ENCODE measurements at regions not wholly inside any gene's neighbourhood (a gene's known extent, or its start where the extent isn't known, plus 50 kb on each side); places are given as distances from the start of the nearest gene placed in this dataset.

DNA sequence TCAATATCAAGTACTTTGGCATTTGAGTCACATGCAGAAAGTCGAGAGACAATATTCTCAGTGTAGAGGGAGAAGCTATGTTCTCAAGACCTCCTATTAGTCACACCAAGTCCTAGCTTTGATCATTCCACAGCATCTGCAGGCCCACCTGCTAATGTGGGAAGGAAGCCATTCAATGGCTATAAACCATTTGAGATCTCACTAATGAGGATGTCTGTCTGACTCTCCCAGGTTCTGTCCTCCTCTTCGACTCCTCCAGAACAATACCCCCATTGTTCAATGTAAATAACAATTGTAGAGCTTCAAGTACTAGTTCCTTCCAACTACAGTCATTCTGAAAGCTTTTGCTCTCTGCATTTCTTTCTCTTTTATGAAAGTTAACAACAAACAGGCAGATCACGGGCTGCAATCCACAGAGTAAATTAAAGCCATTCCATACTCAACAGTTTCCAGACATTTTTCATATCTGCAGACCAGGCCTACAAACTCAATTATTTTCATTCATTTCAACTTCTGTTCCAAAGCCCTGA, 140.2 kb upstream of the EDNRA start:
- CTCF ChIA-PET (ENCODE audit: partially characterized antibody), result interaction anchor here (0.5 to 1.5 kb wide), 5 partner anchors 15 to 487 kb away, joined by 3 to 6 read pairs (median 3); no protein-coding TSS in a partner anchor
- H3K4me2 ChIP-seq (ENCODE audit: insufficient read depth in 1 of 2, low read depth in 2 of 2, low read length in 2 of 2), result no peak overlapping the region
- TF ChIP-seq TEAD4 (IDR thresholded peaks at IDR 0.05; ENCODE audit: low read depth, low read length) (no peak), JUND (IDR thresholded peaks at IDR 0.05; ENCODE audit: low read length) (no peak), RBBP5 (IDR thresholded peaks at IDR 0.05; ENCODE audit: borderline replicate concordance, low read depth, low read length) (no peak), SRF (IDR thresholded peaks at IDR 0.05; ENCODE audit: low read depth, low read length) (no peak), SIX5 (IDR thresholded peaks at IDR 0.05; ENCODE audit: low read depth, low read length) (no peak), EGR1 (IDR thresholded peaks at IDR 0.05; ENCODE audit: borderline replicate concordance, low read depth, low read length) (no peak), RNF2 (IDR thresholded peaks at IDR 0.05; ENCODE audit: borderline replicate concordance, low read depth, low read length, missing control alignments, poor library complexity, severe bottlenecking) (no peak), SP4 (IDR thresholded peaks at IDR 0.05; ENCODE audit: low read length) (no peak), TAF1 (IDR thresholded peaks at IDR 0.05; ENCODE audit: low read depth, low read length) (no peak), USF2 (IDR thresholded peaks at IDR 0.05; ENCODE audit: low read length) (no peak)
- TF ChIP-seq, protein P1, sequence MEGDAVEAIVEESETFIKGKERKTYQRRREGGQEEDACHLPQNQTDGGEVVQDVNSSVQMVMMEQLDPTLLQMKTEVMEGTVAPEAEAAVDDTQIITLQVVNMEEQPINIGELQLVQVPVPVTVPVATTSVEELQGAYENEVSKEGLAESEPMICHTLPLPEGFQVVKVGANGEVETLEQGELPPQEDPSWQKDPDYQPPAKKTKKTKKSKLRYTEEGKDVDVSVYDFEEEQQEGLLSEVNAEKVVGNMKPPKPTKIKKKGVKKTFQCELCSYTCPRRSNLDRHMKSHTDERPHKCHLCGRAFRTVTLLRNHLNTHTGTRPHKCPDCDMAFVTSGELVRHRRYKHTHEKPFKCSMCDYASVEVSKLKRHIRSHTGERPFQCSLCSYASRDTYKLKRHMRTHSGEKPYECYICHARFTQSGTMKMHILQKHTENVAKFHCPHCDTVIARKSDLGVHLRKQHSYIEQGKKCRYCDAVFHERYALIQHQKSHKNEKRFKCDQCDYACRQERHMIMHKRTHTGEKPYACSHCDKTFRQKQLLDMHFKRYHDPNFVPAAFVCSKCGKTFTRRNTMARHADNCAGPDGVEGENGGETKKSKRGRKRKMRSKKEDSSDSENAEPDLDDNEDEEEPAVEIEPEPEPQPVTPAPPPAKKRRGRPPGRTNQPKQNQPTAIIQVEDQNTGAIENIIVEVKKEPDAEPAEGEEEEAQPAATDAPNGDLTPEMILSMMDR (IDR thresholded peaks at IDR 0.05; ENCODE audit: control extremely low read depth in 1 of 3, insufficient read depth in 1 of 3, low read depth in 1 of 3, low read length in 3 of 3), result no peak

More for the DNA sequence above, 140.2 kb upstream of the EDNRA start:
- H3K9me3 ChIP-seq (ENCODE audit: insufficient read depth in 2 of 2, low read depth in 1 of 2, low read length in 1 of 2), result no peaks in the 10 kb centered on the region
- no peaks in the 10 kb centered on the region for H3K79me2 ChIP-seq (ENCODE audit: control insufficient read depth in 1 of 2, insufficient read depth in 2 of 2, low read length in 2 of 2)
- no peak overlapping the region for H2AK5ac ChIP-seq (ENCODE audit: low read depth, low read length)
- H2AFZ ChIP-seq (ENCODE audit: low read length), result no peak overlapping the region
- no peak overlapping the region for H4K8ac ChIP-seq (ENCODE audit: extremely low read depth, insufficient read depth, low read length)
- 85% methylated on average over 3 of the region's 3 CpGs; no CpG with 5 or more reads in 1 of the 2 experiments for WGBS, 2 experiments (ENCODE audit: extremely low coverage in 1 of 2, insufficient coverage in 1 of 2, insufficient read length in 1 of 2, insufficient replicate concordance in 2 of 2, low coverage in 1 of 2, low lambda C conversion rate in 2 of 2, missing lambda C conversion rate in 1 of 2)
- no peak overlapping the region for H2BK15ac ChIP-seq (ENCODE audit: low read length)
- no peaks in the 10 kb centered on the region for H4K20me1 ChIP-seq (replicated peaks in 1 of 2; ENCODE audit: control insufficient read depth in 1 of 2, insufficient read depth in 2 of 2, low read length in 2 of 2)
- no peak overlapping the region for H2BK120ac ChIP-seq (replicated peaks; ENCODE audit: low read depth, low read length)
- no peak overlapping the region for H3K27ac ChIP-seq (ENCODE audit: low read depth, low read length)
- H2BK12ac ChIP-seq (ENCODE audit: low read depth, low read length), result no peak overlapping the region
- H3K79me1 ChIP-seq (ENCODE audit: low read depth, low read length), result no peaks in the 10 kb centered on the region
- H3K23ac ChIP-seq (ENCODE audit: insufficient read length), result no peak overlapping the region
- H3K4me3 ChIP-seq (ENCODE audit: extremely low read depth in 1 of 4, insufficient read depth in 2 of 4, low read depth in 3 of 4, low read length in 4 of 4), result no peak overlapping the region
- H3K4me1 ChIP-seq (replicated peaks in 1 of 4; ENCODE audit: control insufficient read depth in 3 of 4, insufficient read depth in 4 of 4, low read length in 3 of 4), result no peaks in the 10 kb centered on the region
- POLR2A ChIA-PET (ENCODE audit: partially characterized antibody), result interaction anchor here (1.2 kb wide), 1 partner anchor 42 kb away, joined by 3 read pairs; no protein-coding TSS in a partner anchor
- H2BK5ac ChIP-seq (ENCODE audit: low read depth, low read length), result no peak overlapping the region
- no peak overlapping the region for H3K4ac ChIP-seq (replicated peaks; ENCODE audit: insufficient read length, low read depth, low read length)
- no peak overlapping the region for H3K18ac ChIP-seq (ENCODE audit: extremely low read depth, low read length)
- H3K56ac ChIP-seq (replicated peaks; ENCODE audit: insufficient read length, low read depth, low read length), result no peak overlapping the region
- no peak overlapping the region for H2BK20ac ChIP-seq (ENCODE audit: low read length)
- DNase-seq (ENCODE audit: low read depth in 1 of 2, low spot score in 2 of 2) (no peak), FAIRE-seq (no peak)
- no peak overlapping the region for H3K9ac ChIP-seq (replicated peaks in 1 of 4; ENCODE audit: extremely low read depth in 1 of 4, low read depth in 3 of 4, low read length in 3 of 4)
- no peak overlapping the region for H4K91ac ChIP-seq (replicated peaks; ENCODE audit: insufficient read length, low read length)
- no peaks in the 10 kb centered on the region for H3K27me3 ChIP-seq (replicated peaks in 1 of 4; ENCODE audit: control insufficient read depth in 3 of 4, extremely low read depth in 1 of 4, insufficient read depth in 3 of 4, low read length in 3 of 4)
- no peak overlapping the region for H4K5ac ChIP-seq (ENCODE audit: insufficient read length, low read depth, low read length)
- no peaks in the 10 kb centered on the region for H3K36me3 ChIP-seq (ENCODE audit: control insufficient read depth in 2 of 4, insufficient read depth in 4 of 4, low read length in 3 of 4)
- H3K14ac ChIP-seq (ENCODE audit: insufficient read length), result no peak overlapping the region
- H3K23me2 ChIP-seq (ENCODE audit: low read depth, low read length), result no peaks in the 10 kb centered on the region
